KMS-11 (cell line): ENCODE measurements at regions not wholly inside any gene's neighbourhood (a gene's known extent, or its start where the extent isn't known, plus 50 kb on each side); places are given as distances from the start of the nearest gene placed in this dataset.

ENCODE experiments used
- H2AFZ ChIP-seq: fragments of 200-600 bp; sonication (generic); 2 replicates; pipeline ENCODE4 v1.6.1; 2016; ENCODE audit warnings: antibody characterized with exemption, mixed run types, low read depth
- H3K27ac ChIP-seq: fragments of 200-600 bp; sonication (generic); 2 replicates; pipeline ENCODE4 v1.6.1; 2016; ENCODE audit warnings: mild to moderate bottlenecking, mixed run types
- H3K27me3 ChIP-seq: fragments of 200-600 bp; sonication (generic); 2 replicates; pipeline ENCODE4 v1.6.1; 2017; ENCODE audit warnings: mild to moderate bottlenecking, low read depth, mixed run types, moderate library complexity; ENCODE audit not compliant: insufficient read depth
- H3K36me3 ChIP-seq: fragments of 200-600 bp; sonication (generic); 2 replicates; pipeline ENCODE4 v1.6.1; 2017; ENCODE audit warnings: mild to moderate bottlenecking, mixed run types; ENCODE audit not compliant: insufficient read depth
- H3K4me1 ChIP-seq: fragments of 200-600 bp; sonication (generic); 2 replicates; pipeline ENCODE4 v1.6.1; 2016; ENCODE audit warnings: mild to moderate bottlenecking, low read depth, mixed run types; ENCODE audit not compliant: poor library complexity, severe bottlenecking
- H3K4me2 ChIP-seq: fragments of 200-600 bp; sonication (generic); 2 replicates; pipeline ENCODE4 v1.7.0; 2016; ENCODE audit warnings: mild to moderate bottlenecking, mixed run types
- H3K4me3 ChIP-seq: fragments of 200-600 bp; sonication (generic); IDR thresholded peaks from 2 replicates; pipeline ENCODE4 v1.6.1; 2017; ENCODE audit warnings: low read depth, low read length, mixed read lengths; ENCODE audit not compliant: insufficient read depth
- H3K79me2 ChIP-seq: fragments of 200-600 bp; sonication (generic); 2 replicates; pipeline ENCODE4 v1.6.1; 2016; ENCODE audit warnings: low read depth, mixed run types; ENCODE audit not compliant: insufficient read depth
- H3K9ac ChIP-seq: fragments of 200-600 bp; sonication (generic); 2 replicates; pipeline ENCODE4 v1.6.1; 2016; ENCODE audit warnings: mild to moderate bottlenecking, mixed run types
- H4K20me1 ChIP-seq: fragments of 200-600 bp; sonication (generic); 2 replicates; pipeline ENCODE4 v1.6.1; 2016; ENCODE audit warnings: mild to moderate bottlenecking, mixed run types; ENCODE audit not compliant: insufficient read depth
- CTCF ChIP-seq: fragments of 200-600 bp; sonication (generic); conservative IDR thresholded peaks from 2 replicates; pipeline ENCODE4 v1.6.1; 2017; ENCODE audit warnings: low read depth, mild to moderate bottlenecking, antibody characterized with exemption, low read length, moderate library complexity, mixed read lengths

DNA sequence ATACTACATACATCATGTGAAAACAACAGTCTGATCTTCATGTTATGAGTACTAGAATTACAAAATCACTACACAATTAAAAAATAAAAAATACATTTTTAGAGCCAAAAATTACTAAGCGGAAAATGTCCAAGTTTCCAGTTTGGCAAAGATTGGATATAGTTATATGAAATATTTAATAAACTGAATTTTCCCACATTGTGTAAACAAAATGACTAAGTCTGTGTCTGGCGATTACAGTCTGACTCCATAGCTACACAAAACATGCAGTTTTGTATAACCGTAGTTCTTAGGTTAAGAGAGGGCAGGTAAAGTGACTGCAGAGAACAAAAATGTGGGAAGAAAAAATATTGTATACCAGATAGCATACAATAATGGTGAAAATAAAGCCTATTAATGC is 59.2 kb upstream of the TMEM47 start:
- Histone ChIP-seq H3K4me2 (no peak overlapping the region), H3K4me3 (no peak overlapping the region), H3K27ac (no peak overlapping the region), H3K27me3 (no peaks in the 10 kb centered on the region), H2AFZ (no peak overlapping the region), H3K9ac (no peak overlapping the region), H3K36me3 (no peaks in the 10 kb centered on the region), H4K20me1 (no peaks in the 10 kb centered on the region), H3K4me1 (no peaks in the 10 kb centered on the region), H3K79me2 (no peaks in the 10 kb centered on the region)
- TF ChIP-seq CTCF = no peak

GRCh38 chrX:34734383-34734782 is 77.3 kb upstream of the TMEM47 start:
- H4K20me1 ChIP-seq = no peaks in the 10 kb centered on the region
- H3K4me1 ChIP-seq = no peaks in the 10 kb centered on the region
- H3K4me2 ChIP-seq = no peak overlapping the region
- no peak for TF ChIP-seq CTCF
- no peaks in the 10 kb centered on the region for H3K36me3 ChIP-seq
- H3K9ac ChIP-seq = no peak overlapping the region
- no peak overlapping the region for H2AFZ ChIP-seq
- no peaks in the 10 kb centered on the region for H3K27me3 ChIP-seq
- no peak overlapping the region for H3K4me3 ChIP-seq
- no peaks in the 10 kb centered on the region for H3K79me2 ChIP-seq
- H3K27ac ChIP-seq = no peak overlapping the region

GRCh38 chrX:34744521-34744920 is 87.4 kb upstream of the TMEM47 start:
- H3K9ac ChIP-seq = no peak overlapping the region
- no peaks in the 10 kb centered on the region for H3K4me1 ChIP-seq
- TF ChIP-seq CTCF = no peak
- H2AFZ ChIP-seq = no peak overlapping the region
- no peak overlapping the region for H3K4me2 ChIP-seq
- no peak overlapping the region for H3K27ac ChIP-seq
- H3K27me3 ChIP-seq = no peaks in the 10 kb centered on the region
- no peaks in the 10 kb centered on the region for H3K79me2 ChIP-seq
- H3K36me3 ChIP-seq = no peaks in the 10 kb centered on the region
- H3K4me3 ChIP-seq = no peak overlapping the region
- no peaks in the 10 kb centered on the region for H4K20me1 ChIP-seq

- Histone ChIP-seq H3K36me3 (no peaks in the 10 kb centered on the region), H3K4me1 (no peaks in the 10 kb centered on the region), H3K27me3 (no peaks in the 10 kb centered on the region), H3K79me2 (no peaks in the 10 kb centered on the region), H3K27ac (no peak overlapping the region), H4K20me1 (no peaks in the 10 kb centered on the region), H3K9ac (no peak overlapping the region), H2AFZ (no peak overlapping the region), H3K4me2 (no peak overlapping the region), H3K4me3 (no peak overlapping the region)
- TF ChIP-seq CTCF = no peak
Measured at GRCh38 chrX:34749896-34750295, 92.8 kb upstream of the TMEM47 start.
